GM12878 (cell line): ENCODE measurements at regions not wholly inside any gene's neighbourhood (a gene's known extent, or its start where the extent isn't known, plus 50 kb on each side); places are given as distances from the start of the nearest gene placed in this dataset.
"Not testable (repeated sequence)": the region's sequence is repeated elsewhere in the genome, so short reads cannot be mapped to it uniquely, and the experiment has no call there.

Experiments used
- BCL3 ChIP-seq: IDR thresholded peaks from 2 replicates; pipeline ENCODE4 v1.6.1; 2011; ENCODE audit warnings: borderline replicate concordance, low read depth, mild to moderate bottlenecking, moderate library complexity, low read length; ENCODE audit not compliant: insufficient read depth, poor library complexity, severe bottlenecking
- CBX3 ChIP-seq: fragments of 200-600 bp; sonication (generic); IDR thresholded peaks from 2 replicates; pipeline ENCODE4 v1.6.1; 2016; ENCODE audit warnings: low read depth, borderline replicate concordance
- CHD2 ChIP-seq: IDR thresholded peaks from 2 replicates; pipeline ENCODE4 v1.6.1; 2011; ENCODE audit warnings: low read depth, low read length, improper control_type of control experiment, borderline replicate concordance
- CTCF ChIP-seq, 3 experiments: IDR thresholded peaks in 2 of 3; conservative IDR thresholded peaks in 1 of 3; 2 replicates each; pipeline ENCODE4 v1.5.1; 2011; ENCODE audit warnings: low read depth in 3 of 3, low read length in 3 of 3, mild to moderate bottlenecking in 3 of 3, control low read depth in 2 of 3, moderate library complexity in 2 of 3, inconsistent platforms in 1 of 3, mixed read lengths in 1 of 3; ENCODE audit not compliant: control insufficient read depth in 2 of 3, insufficient read depth in 1 of 3; ENCODE audit errors: extremely low read depth in 1 of 3
- DPF2 ChIP-seq: fragments of 450-650 bp; IDR thresholded peaks from 2 replicates; pipeline ENCODE4 v1.6.1; 2017; ENCODE audit warnings: mild to moderate bottlenecking
- MAX ChIP-seq: IDR thresholded peaks from 2 replicates; pipeline ENCODE4 v1.6.1; 2012; ENCODE audit warnings: low read depth, low read length, improper control_type of control experiment
- POLR2A ChIP-seq: IDR thresholded peaks from 2 replicates; pipeline ENCODE4 v1.6.1; 2011; ENCODE audit warnings: low read depth, mild to moderate bottlenecking, low read length
- SMC3 ChIP-seq: IDR thresholded peaks from 2 replicates; pipeline ENCODE4 v1.6.1; 2011; ENCODE audit warnings: low read length, improper control_type of control experiment, borderline replicate concordance
- TARDBP ChIP-seq: IDR thresholded peaks from 2 replicates; pipeline ENCODE4 v1.6.1; 2016; ENCODE audit warnings: borderline replicate concordance
- TBL1XR1 ChIP-seq: IDR thresholded peaks from 2 replicates; pipeline ENCODE4 v1.6.1; 2012; ENCODE audit warnings: low read depth, low read length, improper control_type of control experiment

- TF ChIP-seq CTCF (IDR thresholded peaks at IDR 0.05 in 2 of 3, conservative IDR thresholded peaks at IDR 0.05 in 1 of 3; ENCODE audit: control insufficient read depth in 2 of 3, extremely low read depth in 1 of 3, insufficient read depth in 1 of 3, low read depth in 3 of 3, low read length in 3 of 3); POLR2A; CBX3; DPF2; TBL1XR1; TARDBP; BCL3; MAX; SMC3; CHD2: not testable (repeated sequence)
These were observed 65.5 kb upstream of the MBOAT1 start for GRCh38 chr6:20277724-20278123.
